Neural cell (in vitro differentiated cells): ENCODE measurements at regions not wholly inside any gene's neighbourhood (a gene's known extent, or its start where the extent isn't known, plus 50 kb on each side); places are given as distances from the start of the nearest gene placed in this dataset.

Experiments
- H2AFZ ChIP-seq: fragments of 200-600, 300-800 bp; sonication (generic), shearing (Covaris generic); 2 replicates; pipeline ENCODE4 v1.6.0; 2014; ENCODE audit warnings: low read depth, mild to moderate bottlenecking, antibody characterized with exemption, low read length, moderate library complexity
- H3F3A ChIP-seq: fragments of 200-600 bp; shearing (Covaris generic); 2 replicates; pipeline ENCODE4 v1.6.1; 2016; ENCODE audit warnings: mild to moderate bottlenecking, moderate library complexity, mixed read lengths, antibody characterized with exemption, low read length; ENCODE audit not compliant: insufficient read depth, poor library complexity, severe bottlenecking
- H3K27ac ChIP-seq: fragments of 200-600, 300-800 bp; sonication (generic), shearing (Covaris generic); 2 replicates; pipeline ENCODE4 v1.5.1; 2014; ENCODE audit warnings: mild to moderate bottlenecking, low read length, moderate library complexity
- H3K27me3 ChIP-seq: fragments of 300-800, 200-600 bp; sonication (generic), shearing (Covaris generic); 2 replicates; pipeline ENCODE4 v1.6.0; 2014; ENCODE audit warnings: mild to moderate bottlenecking, low read depth, low read length, moderate library complexity; ENCODE audit not compliant: insufficient read depth
- H3K36me3 ChIP-seq: fragments of 300-800, 200-600 bp; sonication (generic), shearing (Covaris generic); 2 replicates; pipeline ENCODE4 v1.5.1; 2014; ENCODE audit warnings: mild to moderate bottlenecking, antibody characterized with exemption, low read length, moderate library complexity; ENCODE audit not compliant: insufficient read depth
- H3K4me2 ChIP-seq: fragments of 300-800, 200-600 bp; sonication (generic), shearing (Covaris generic); 2 replicates; pipeline ENCODE4 v1.6.0; 2014; ENCODE audit warnings: mild to moderate bottlenecking, low read length
- H3K4me3 ChIP-seq: fragments of 300-800, 200-600 bp; sonication (generic), shearing (Covaris generic); 2 replicates; pipeline ENCODE4 v1.5.1; 2014; ENCODE audit warnings: mild to moderate bottlenecking, low read length, moderate library complexity
- H3K79me2 ChIP-seq: fragments of 200-600 bp; shearing (Covaris generic); replicated peaks from 2 replicates; pipeline ENCODE4 v1.6.0; 2014; ENCODE audit warnings: mild to moderate bottlenecking, low read length, moderate library complexity; ENCODE audit not compliant: insufficient read depth
- H3K9ac ChIP-seq: fragments of 300-800, 200-600 bp; sonication (generic), shearing (Covaris generic); 2 replicates; pipeline ENCODE4 v1.6.1; 2016; ENCODE audit warnings: mild to moderate bottlenecking, low read length, mixed read lengths
- H3K9me2 ChIP-seq: fragments of 200-600 bp; shearing (Covaris generic); 2 replicates; pipeline ENCODE4 v1.6.1; 2016; ENCODE audit warnings: mild to moderate bottlenecking, low read length, mixed read lengths; ENCODE audit not compliant: insufficient read depth
- H3K9me3 ChIP-seq: fragments of 200-600, 300-800 bp; sonication (generic), shearing (Covaris generic); 2 replicates; pipeline ENCODE4 v1.6.1; 2016; ENCODE audit warnings: mild to moderate bottlenecking, mixed run types, low read length, moderate library complexity, mixed read lengths
- H4K20me1 ChIP-seq: fragments of 200-600 bp; shearing (Covaris generic); 2 replicates; pipeline ENCODE4 v1.6.1; 2016; ENCODE audit warnings: mild to moderate bottlenecking, mixed run types; ENCODE audit not compliant: insufficient read depth
- EP300 ChIP-seq: fragments of 450-650 bp; conservative IDR thresholded peaks from 2 replicates; pipeline ENCODE4 v1.6.1; 2014; ENCODE audit warnings: antibody characterized with exemption, mild to moderate bottlenecking, moderate library complexity; ENCODE audit not compliant: poor library complexity, severe bottlenecking
- EZH2 ChIP-seq: fragments of 200-600, 300-800 bp; shearing (Covaris generic), sonication (generic); IDR thresholded peaks from 2 replicates; pipeline ENCODE4 v1.6.1; 2014; ENCODE audit warnings: antibody characterized with exemption, low read length, borderline replicate concordance, mild to moderate bottlenecking; ENCODE audit not compliant: insufficient read depth, poor library complexity, severe bottlenecking
- MXI1 ChIP-seq: fragments of 450-650 bp; conservative IDR thresholded peaks from 2 replicates; pipeline ENCODE4 v1.6.1; 2014; ENCODE audit warnings: antibody characterized with exemption, mild to moderate bottlenecking; ENCODE audit not compliant: poor library complexity, severe bottlenecking
- POLR2AphosphoS5 ChIP-seq: IDR thresholded peaks from 2 replicates; pipeline ENCODE4 v1.6.1; 2012
- RAD21 ChIP-seq: fragments of 450-650 bp; conservative IDR thresholded peaks from 2 replicates; pipeline ENCODE4 v1.6.1; 2014; ENCODE audit warnings: antibody characterized with exemption, mild to moderate bottlenecking, moderate library complexity
- REST ChIP-seq: IDR thresholded peaks from 2 replicates; pipeline ENCODE4 v1.6.1; 2012; ENCODE audit warnings: borderline replicate concordance
- SMC3 ChIP-seq: fragments of 450-650 bp; conservative IDR thresholded peaks from 2 replicates; pipeline ENCODE4 v1.6.1; 2014; ENCODE audit warnings: antibody characterized with exemption, mild to moderate bottlenecking, moderate library complexity; ENCODE audit not compliant: poor library complexity
- TAF1 ChIP-seq: IDR thresholded peaks from 2 replicates; pipeline ENCODE4 v1.6.1; 2012; ENCODE audit warnings: low read depth
- TF ChIP-seq, protein P1 (sequence below): fragments of 450-650 bp; IDR thresholded peaks from 2 replicates; pipeline ENCODE4 v1.5.1; 2014; ENCODE audit warnings: antibody characterized with exemption, mild to moderate bottlenecking, moderate library complexity; ENCODE audit not compliant: poor library complexity, severe bottlenecking

DNA sequence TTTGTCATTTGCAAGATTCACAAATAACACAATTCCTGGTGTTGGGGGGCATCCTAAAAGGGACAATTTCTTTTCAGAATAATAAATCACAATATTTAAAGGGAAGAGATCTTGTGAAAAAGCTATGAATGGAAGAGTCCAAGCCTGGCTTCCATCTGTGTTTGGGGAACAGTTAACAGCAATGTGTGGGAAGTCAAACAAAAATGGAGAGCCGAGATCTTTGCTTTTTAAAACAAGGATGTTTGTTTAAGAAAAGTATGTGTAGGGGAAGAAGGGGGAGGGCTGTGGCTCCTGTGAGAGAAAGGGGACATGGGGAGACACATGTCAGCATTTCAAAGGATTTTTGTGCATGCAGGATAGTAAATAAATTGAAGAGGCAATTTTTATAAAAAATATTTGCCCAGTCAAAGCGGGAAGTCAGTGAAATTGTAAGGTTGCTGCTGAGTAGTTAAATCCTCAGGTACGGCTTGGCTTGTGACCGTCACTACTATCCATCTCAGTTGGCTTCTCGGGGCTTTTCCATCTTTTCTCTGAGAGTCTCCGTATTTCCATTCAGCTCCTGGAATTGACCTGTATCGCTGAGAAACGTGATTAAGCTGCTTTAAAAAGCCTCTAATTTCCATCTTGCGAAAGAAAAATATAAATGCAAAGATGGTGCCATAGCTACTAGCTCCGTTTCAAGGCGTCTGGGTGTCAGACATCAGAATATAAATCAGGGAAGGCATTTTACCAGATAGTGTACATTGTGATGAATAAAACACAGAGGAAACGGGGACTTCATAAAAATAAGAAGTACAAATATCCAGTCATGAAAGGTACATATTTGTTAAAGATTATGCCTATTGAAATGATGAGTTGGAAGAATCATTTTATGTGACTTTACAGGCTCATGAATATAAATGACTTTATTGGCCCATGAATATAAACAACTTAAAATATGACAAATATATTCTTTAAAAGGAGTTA is 52.9 kb upstream of the VCAN start:
- Histone ChIP-seq H3F3A (peaks cover 8% of the 10 kb centered on the region), H4K20me1 (no peaks in the 10 kb centered on the region), H3K27ac (peak overlapping the region; percentile 96), H3K79me2 (peaks cover 5% of the 10 kb centered on the region), H3K9me2 (no peaks in the 10 kb centered on the region), H3K4me3 (peak overlapping the region; percentile 60), H2AFZ (peak overlapping the region; percentile 42), H3K36me3 (no peaks in the 10 kb centered on the region), H3K9ac (peak overlapping the region; percentile 71), H3K9me3 (no peaks in the 10 kb centered on the region), H3K27me3 (no peaks in the 10 kb centered on the region), H3K4me2 (peak overlapping the region; percentile 31)
- no peak for TF ChIP-seq EZH2
- peak; percentile 18 for TF ChIP-seq SMC3
- peak; percentile 27 for TF ChIP-seq TAF1
- peak; percentile 16 for TF ChIP-seq MXI1
- TF ChIP-seq, protein P1, sequence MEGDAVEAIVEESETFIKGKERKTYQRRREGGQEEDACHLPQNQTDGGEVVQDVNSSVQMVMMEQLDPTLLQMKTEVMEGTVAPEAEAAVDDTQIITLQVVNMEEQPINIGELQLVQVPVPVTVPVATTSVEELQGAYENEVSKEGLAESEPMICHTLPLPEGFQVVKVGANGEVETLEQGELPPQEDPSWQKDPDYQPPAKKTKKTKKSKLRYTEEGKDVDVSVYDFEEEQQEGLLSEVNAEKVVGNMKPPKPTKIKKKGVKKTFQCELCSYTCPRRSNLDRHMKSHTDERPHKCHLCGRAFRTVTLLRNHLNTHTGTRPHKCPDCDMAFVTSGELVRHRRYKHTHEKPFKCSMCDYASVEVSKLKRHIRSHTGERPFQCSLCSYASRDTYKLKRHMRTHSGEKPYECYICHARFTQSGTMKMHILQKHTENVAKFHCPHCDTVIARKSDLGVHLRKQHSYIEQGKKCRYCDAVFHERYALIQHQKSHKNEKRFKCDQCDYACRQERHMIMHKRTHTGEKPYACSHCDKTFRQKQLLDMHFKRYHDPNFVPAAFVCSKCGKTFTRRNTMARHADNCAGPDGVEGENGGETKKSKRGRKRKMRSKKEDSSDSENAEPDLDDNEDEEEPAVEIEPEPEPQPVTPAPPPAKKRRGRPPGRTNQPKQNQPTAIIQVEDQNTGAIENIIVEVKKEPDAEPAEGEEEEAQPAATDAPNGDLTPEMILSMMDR: no peak
- TF ChIP-seq RAD21: no peak
- TF ChIP-seq EP300: peak; percentile 12
- TF ChIP-seq POLR2AphosphoS5: peak; percentile 12
- peak; percentile 53 for TF ChIP-seq REST
